ENCODE measurements at regions not wholly inside any gene's neighbourhood (a gene's known extent, or its start where the extent isn't known, plus 50 kb on each side); places are given as distances from the start of the nearest gene placed in this dataset.

- DNase-seq: no peak
These were observed 93.4 kb upstream of the FN1 start for GRCh38 chr2:215529271-215529670.

DNA sequence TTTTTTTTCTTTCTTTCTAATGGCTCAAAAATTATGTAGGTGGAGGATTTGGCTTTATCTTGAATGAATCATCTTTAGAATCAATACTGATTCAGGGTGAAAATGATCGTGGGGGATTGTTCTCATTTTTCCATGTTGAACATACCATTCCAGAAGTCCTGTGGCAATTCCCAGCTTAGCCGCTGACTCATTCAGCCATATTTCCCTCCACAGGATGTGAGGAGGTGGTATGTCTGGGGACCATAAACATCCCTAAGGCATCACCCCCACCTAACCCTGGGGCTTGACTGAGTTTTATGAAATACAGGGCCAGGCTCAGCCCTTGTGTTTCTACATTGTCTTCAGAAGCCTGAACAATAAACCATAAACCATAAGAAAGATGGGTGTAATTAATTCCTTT, 92.7 kb upstream of the FN1 start:
- DNase-seq: no peak

DNA sequence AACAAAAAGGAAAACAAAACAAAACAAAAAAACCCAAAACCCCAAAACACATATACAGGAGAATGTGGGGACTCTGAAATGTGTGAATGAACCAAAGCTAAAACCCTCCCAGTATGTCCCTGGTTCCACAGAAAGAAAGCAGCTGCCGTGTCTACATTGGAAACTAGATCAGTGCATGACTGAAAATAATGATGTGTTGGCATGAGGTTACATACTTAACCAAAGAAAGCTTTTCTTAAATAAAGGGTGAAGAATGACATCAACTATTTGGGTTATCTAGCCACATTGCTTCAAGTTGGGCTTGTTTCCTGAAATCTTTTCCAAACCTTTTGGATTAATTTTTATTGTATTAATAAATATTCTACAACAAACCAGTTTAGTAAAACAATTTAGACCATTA, 91.9 kb upstream of the FN1 start:
- DNase-seq: no peak

DNA sequence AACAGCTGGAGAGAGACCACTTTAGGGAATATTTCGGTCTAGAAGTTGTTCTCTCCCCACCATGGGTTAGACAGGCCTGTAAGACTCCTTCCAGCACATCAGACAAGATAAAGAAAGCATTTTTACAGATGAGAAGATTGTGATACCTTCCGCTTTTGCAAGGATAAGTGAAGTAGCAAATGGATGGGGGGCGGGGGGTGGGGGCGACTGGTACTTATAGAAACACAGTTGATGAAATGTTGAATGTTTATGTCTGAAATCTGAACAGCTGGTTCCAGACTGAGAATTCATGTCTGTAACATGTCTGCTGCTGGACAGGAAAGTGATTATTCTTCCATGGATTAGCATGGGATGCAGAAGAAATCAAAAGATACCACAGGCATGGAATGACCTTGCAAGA, 90.5 kb upstream of the FN1 start:
- DNase-seq: no peak

DNA sequence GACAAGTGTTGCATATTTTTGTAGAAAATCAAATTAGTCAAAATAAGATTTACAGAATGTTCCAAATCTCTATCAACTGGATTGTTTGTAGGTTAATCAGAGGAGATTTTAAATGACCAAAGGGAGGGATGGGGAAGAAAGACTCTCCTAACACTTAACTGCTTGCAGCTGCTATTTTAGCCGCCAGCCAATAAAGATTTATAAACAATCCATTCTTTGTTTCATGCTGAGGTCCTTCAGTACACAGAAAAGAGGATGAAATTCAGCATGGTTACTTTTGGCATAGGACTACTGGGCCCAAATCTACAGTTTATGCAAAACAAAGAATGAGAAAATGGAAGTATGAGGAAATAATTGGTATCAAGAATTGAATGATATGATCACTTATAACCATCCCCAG, 86.4 kb upstream of the FN1 start:
- DNase-seq: no peak

- DNase-seq: no peak
These were observed 85.2 kb upstream of the FN1 start for GRCh38 chr2:215521031-215521430.

DNA sequence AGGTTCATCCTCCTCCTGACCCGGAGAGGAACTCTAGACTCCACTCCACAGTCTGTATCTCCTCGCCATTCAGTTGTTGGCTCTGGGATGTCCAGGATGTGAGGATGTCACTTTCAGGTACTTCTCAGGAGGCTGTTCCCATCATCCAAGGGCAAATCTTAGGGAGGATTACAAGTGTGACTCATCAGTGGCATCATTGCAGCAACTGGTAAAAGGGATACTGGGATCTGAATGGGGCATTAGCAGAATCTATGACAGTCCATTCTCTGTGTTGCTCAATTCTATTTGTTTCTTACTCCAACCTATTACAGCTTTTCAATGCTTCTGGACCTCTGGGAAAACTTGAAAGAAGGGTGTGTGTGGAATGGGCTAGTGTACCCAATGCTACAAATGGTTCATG, 81.5 kb upstream of the FN1 start:
- DNase-seq: no peak

- no peak for DNase-seq
These were observed 78.6 kb upstream of the FN1 start for GRCh38 chr2:215514516-215514915.

DNA sequence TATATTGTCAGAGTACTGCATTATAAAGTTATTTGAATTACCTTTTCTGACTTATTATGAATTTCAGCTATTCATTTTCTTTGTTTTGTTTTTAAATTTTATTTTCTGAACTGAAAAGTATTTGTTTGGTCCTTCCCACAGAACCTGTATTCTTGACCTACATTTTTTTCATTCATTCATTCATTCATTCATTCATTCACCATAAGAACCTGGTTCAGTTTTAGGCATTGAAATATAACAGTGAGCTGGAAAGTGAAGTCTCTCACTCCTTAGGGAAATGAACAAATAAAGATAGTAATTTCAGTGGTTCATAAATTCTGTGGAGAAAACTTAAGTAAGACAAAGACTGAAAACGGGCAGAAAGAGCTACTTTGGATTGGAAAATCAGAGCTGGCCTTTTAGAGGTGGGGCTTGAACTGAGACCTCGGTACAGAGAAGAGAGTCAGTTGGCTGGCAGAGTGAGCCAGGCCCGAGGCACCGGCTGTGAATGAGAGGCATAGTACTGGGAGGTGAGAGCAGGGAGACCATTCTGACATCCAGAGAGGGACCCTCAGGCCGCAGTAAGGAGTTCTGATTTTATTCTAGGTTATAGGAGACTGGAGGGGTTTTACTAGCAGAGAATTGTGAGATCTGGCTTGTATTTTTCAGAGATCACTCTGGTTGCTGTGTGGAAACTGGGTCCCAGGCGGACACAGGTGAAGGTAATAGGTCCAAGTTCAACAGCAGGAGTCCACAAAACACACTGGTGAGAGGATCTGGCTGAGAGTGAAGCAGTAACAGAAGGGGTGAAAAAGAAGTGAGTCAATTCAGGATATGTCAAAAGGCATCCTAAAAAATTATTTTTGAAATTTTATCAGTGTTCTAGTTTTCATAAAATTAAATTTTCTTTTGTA, 75.8 kb upstream of the FN1 start:
- no peak for DNase-seq

- no peak for DNase-seq
These were observed 72.0 kb upstream of the FN1 start for GRCh38 chr2:215507836-215508235.

GRCh38 chr2:215507136-215507535, 71.3 kb upstream of the FN1 start:
- peak; percentile 46 for DNase-seq

- DNase-seq: no peak
These were observed 70.7 kb upstream of the FN1 start for GRCh38 chr2:215506604-215506990.

DNA sequence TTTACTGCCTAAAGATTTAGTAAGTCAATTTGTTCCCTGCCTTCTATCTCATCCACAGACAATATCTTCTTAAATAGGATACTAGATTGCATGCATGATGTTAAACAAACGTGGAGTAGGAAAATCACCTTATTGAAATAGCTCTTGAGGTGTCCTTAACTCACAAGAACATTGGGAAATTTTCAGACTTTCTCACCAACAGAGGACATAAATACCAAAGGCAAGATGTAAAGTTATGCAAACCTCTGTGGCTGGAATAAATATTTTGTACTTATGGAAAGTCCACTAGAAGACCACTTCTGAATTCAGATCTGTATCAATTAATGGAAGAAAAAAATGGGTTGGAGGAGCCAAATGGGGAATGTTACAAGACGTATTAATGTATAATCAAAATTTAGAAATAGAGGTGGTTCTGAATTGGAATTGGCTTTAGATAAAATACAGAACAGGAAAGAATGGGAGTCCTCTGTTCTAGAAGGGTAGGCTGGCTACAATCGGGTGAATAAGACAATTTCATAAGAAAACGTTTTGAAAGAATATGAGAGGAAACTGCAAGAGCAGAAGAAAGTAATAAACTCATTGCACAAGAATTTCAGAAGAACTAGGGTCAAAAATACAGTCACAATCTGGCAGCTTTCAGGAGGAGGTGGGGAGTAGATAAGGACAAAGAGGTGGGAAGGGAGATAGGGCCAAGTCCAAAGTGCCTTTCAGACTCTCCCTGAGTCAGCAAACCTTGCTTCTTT, 69.3 kb upstream of the FN1 start:
- peak; percentile 56 for DNase-seq

GRCh38 chr2:215504547-215504946, 68.7 kb upstream of the FN1 start:
- DNase-seq: no peak

- DNase-seq: no peak
These were observed 67.5 kb upstream of the FN1 start for GRCh38 chr2:215503381-215503780.

DNA sequence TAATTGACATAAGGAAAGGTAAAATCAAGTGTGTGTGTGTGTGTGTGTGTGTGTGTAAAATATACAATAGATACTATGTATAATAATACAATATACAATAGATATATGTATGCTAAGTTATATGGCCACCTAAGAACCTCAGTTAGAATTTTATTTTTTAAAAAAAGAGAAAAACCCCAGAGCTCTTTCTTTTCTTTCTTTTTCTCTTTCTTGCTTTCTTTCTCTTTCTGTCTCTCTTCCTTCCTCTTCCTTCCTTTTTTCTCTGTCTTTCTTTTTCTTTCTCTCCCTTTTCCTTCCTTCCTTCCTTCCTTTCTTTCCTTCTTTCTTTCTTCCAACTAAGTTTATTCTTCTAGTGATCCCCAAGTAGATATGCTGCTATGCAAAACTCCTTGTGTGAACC, 64.6 kb upstream of the FN1 start:
- no peak for DNase-seq

- DNase-seq: no peak
These were observed 63.5 kb upstream of the FN1 start for GRCh38 chr2:215499331-215499730.

- no peak for DNase-seq
These were observed 62.6 kb upstream of the FN1 start for GRCh38 chr2:215498431-215498830.

DNA sequence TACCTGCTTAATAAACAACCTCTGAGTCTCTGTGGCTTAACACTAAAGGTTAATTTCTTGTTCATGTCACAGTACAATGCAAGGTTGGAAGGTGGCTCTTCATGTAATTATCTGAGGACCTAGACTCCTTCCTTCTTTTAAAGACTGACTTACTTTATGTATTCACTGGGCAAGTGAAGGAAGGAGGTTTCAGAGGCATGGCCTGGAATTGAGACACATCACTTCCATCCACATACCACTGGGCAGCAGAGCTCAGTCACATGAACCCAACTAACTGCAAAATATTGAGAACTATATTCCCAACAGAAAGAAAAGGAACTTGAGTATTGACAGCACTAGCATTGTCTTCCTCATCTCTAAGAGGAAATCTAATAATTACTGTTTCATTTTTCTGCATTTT, 57.5 kb upstream of the FN1 start:
- DNase-seq: no peak

DNA sequence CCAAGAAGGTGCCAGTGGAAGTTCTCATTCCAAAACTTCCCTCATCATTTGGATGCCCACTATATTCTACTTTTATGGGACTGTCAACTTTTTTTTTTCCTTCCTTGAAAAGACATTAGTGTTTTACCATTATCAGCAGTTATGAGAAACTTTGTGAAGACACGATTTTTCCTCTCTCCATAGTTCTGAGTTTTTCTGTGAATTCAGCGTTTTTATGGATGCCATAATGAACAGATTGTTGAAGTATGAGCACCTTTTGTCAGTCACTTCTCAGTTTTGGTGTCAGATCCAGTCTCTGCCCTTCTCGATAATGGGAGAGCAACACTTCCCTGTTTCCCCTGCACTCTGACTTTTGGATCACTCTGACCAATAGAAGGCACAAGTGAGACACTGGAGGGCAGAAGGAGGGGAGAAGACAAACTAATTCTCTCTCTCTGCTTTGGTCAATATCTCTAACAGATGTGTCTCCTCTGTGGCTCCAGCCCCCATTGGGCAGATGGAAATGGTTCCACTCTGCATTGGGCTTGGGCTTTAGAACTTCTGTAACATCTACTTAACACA, 53.5 kb upstream of the FN1 start:
- DNase-seq: peak; percentile 4

DNA sequence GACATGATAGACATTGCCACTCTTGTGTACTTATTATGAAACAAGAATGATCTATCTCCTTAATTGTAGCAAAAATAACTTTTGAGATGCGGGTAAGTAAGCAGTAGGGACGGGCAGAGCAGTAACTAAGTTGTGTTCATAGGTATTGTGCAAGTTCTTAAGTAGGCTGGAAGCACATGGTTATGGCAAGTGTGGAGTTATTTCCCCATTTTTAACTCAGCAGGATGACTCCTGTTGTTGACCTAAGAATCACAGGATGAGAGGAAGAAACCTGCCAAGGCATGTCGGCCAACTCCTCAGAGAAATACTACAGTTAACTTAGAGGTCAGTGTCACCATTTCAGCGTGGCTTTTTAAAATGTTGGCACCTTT, 51.1 kb upstream of the FN1 start:
- DNase-seq: peak; percentile 4

- DNase-seq: no peak
These were observed 50.6 kb upstream of the FN1 start for GRCh38 chr2:215486291-215487001.

Measured in hematopoietic multipotent progenitor cell treated with erythropoietin and hydrocortisone succinate and interleukin-3 and kit ligand, for 4 days (in vitro differentiated cells).